ENCODE measurements at regions not wholly inside any gene's neighbourhood (a gene's known extent, or its start where the extent isn't known, plus 50 kb on each side); places are given as distances from the start of the nearest gene placed in this dataset.
"Not testable (repeated sequence)": the region's sequence is repeated elsewhere in the genome, so short reads cannot be mapped to it uniquely, and the experiment has no call there.

- no peak for DNase-seq
Observed at GRCh38 chrX:125202591-125203248, 117.0 kb upstream of the TEX13C start.

GRCh38 chrX:125203365-125203736 is 116.3 kb upstream of the TEX13C start:
- no peak for DNase-seq

- no peak for DNase-seq
Observed at GRCh38 chrX:125203737-125204578, 115.7 kb upstream of the TEX13C start.

GRCh38 chrX:125204681-125205132 is 115.0 kb upstream of the TEX13C start:
- no peak for DNase-seq

GRCh38 chrX:125205133-125205917 is 114.3 kb upstream of the TEX13C start:
- DNase-seq = no peak

GRCh38 chrX:125205918-125206665 is 113.6 kb upstream of the TEX13C start:
- DNase-seq = no peak

GRCh38 chrX:125210146-125210545 is 109.5 kb upstream of the TEX13C start:
- no peak for DNase-seq

- no peak for DNase-seq
Observed at GRCh38 chrX:125219852-125220251, 99.8 kb upstream of the TEX13C start.

- DNase-seq = no peak
Observed at GRCh38 chrX:125236955-125237354, 82.7 kb upstream of the TEX13C start.

GRCh38 chrX:125248931-125249330 is 70.7 kb upstream of the TEX13C start:
- no peak for DNase-seq

- DNase-seq = not testable (repeated sequence)
Observed at GRCh38 chrX:125255759-125256158, 63.9 kb upstream of the TEX13C start.

GRCh38 chrX:125262836-125263235 is 56.8 kb upstream of the TEX13C start:
- no peak for DNase-seq

GRCh38 chrX:125266153-125266660 is 53.5 kb upstream of the TEX13C start:
- DNase-seq = no peak

Data from SHP77 (cell line).